Activated effector memory CD4-positive, alpha-beta T cell treated with Interleukin-2 at 50 U/mL for 16 hours (primary cell): ENCODE measurements at regions not wholly inside any gene's neighbourhood (a gene's known extent, or its start where the extent isn't known, plus 50 kb on each side); places are given as distances from the start of the nearest gene placed in this dataset.

ENCODE experiments used
- DNase-seq: peaks from one replicate; pipeline ENCODE4 v3.0.0-alpha.2; 2020

DNA sequence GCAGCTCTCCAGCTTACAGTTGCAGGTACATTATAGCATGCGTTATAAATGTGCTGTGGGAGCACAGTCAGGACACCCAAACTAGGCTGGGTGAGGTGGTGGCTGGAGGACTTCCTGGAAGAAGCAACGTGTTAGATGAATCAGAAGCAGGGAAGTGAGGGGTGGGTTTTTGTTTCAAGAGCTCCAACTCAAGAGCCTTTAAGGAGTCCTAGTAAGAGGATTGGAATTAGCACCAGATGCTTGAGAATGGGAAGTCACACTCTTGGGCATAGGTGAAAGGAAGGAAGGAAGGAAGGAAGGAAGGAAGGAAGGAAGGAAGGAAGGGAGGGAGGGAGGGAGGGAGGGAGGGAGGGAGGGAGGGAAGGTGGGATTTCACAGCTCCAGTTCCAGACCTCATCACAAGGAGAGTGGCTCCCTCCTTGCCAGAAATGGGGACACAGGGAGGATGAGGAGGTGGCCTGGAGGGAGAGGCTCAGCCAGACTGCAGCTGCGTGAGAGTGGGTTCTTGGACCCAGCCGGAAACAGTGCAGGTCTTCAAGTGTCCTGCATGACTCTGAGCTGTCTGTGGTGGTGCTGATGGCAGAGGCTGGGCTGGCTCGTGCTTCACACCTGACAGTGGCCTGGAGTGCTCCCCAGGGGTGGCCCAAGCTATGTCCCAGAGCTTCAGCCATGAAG, 115.7 kb upstream of the GSC start:
- DNase-seq: no peak

DNA sequence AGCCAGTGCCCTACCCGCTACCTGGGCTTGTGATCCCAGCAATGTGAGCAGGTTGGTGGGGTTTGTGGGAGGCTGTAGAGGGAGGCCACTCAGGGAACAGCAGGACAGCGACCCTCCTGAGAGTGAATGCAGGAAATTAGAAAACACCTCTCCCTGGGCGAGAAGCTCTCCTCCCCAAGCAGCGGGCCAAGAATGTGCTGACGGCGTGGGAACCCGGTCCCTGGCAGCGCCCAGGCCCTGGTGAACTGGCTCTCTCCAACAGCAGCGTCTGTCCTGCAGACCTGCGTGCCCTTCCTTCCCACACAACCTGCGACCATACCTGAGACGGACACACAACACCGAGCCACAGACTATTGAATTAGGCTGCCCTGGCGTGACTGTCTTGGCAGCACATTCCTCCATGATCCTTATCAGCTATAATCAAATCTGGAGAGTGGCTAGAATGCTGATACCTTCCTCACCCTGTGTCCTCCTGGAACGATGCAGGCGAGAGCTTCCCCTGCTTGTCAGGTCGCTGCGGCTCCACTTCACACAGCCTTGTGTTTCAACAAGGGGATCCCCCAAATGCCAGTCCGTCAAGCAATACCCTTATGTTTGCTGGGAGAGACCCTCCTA, 114.8 kb upstream of the GSC start:
- DNase-seq: no peak

GRCh38 chr14:94882401-94882800, 112.5 kb upstream of the GSC start:
- DNase-seq: no peak

DNA sequence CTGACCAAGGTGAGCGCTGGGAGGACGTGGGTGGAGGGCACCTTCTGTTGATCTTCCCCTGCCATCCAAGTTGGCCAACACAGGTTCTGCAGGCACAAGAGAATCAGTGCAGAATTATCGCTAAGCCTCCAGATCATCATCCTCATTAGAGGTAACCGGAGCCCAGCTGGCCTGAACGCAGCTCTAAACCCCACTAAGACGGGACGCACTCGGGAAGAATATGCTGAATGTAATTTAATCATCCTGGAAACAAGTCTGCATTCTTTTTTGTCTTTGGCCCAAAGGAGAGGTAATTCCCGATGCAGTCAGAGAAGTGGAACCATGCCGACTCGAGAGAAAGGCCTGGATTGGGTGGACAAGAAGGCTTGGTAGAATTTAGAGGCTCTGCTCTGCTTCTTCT, 111.0 kb upstream of the GSC start:
- DNase-seq: no peak

GRCh38 chr14:94880106-94880505, 110.2 kb upstream of the GSC start:
- no peak for DNase-seq

DNA sequence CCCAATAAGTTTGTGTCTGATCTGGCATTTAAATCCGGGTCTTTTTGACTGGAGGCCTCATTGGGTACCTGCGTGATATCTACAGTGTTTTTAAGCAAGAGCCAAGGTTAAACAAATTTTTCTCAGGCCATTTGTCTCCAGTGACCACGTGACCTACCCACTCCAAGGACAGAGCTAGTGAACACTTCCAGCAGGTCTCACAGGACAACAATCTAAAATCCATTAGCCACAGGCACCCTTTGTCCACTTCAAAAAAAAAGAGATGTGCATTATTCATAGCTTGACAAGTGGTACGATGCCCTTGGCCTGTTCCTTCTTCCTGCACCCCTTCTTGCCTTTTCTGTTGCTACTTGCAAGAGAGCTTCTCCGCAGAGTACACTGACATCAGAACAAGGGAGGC, 109.6 kb upstream of the GSC start:
- no peak for DNase-seq

GRCh38 chr14:94876306-94876705, 106.4 kb upstream of the GSC start:
- DNase-seq: no peak

- DNase-seq: no peak
These were observed 105.3 kb upstream of the GSC start for GRCh38 chr14:94875256-94875655.

DNA sequence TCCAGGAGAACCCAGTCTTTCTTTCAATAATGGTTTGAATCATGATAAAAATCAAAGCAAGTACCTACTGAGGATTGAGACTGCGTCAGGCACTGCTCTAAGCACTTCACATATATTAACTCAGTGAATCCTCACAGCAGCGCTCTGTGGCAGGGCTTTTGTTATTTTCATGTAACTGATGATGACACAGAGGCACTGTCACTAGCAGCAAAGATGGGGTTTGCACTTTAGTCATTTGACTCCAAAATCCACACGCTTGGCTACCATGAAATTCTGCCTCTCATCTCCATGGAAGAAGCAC, 98.8 kb upstream of the GSC start:
- DNase-seq: no peak

DNA sequence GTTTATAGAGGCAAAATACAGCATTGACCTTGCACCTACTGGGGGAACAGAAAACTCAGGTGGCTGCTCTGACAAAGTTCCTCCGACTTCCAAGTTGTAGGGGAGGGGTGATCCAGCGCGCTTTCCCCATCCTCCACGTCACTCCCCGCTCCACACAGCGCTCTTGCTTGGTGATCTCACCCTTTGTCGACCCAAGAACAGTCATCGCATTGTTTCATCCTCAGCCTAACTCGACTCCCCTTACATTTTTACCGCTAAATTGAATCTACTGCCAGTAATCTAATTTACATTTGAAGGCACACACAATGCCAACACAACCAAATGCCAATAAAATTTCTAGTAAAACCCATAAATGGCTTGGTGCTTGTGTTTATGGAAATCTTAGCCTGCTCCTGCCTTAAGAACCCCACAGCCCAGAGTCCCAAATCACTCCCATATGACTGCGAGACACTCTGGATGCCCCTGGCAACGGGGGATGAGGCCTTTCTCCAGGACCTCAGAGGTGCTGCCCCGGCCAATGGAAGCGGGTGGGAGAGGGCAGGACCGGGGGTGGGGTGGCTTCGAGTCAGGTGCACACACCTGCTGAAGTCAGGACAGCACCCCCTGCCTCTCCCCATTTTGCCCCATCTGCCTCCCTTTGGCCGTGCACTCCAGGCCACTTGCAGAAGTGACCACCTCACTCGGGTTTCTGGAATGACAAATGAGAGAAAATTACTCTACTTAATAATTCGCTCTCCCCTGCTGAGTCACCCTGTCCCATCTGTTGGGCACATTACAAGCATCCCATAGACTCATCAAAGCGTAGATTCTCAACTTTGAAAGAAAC, 98.2 kb upstream of the GSC start:
- DNase-seq: no peak

DNA sequence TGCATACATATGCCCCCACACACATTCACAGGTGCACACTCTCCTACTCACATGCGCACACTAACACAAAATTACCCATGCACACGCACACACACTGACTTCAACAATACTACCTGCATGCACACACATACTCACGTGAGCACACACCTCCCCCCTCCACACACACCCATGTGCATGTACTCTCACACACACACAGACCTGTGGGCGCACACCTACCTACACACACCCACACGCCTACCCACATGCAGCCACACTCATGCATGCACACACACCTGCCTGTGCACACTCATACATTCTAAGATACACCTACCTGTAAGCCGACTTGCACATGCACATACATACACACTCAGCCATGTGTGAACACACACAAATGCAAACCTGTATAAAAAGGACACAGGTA, 97.3 kb upstream of the GSC start:
- DNase-seq: no peak

- no peak for DNase-seq
These were observed 94.7 kb upstream of the GSC start for GRCh38 chr14:94864387-94865195.

DNA sequence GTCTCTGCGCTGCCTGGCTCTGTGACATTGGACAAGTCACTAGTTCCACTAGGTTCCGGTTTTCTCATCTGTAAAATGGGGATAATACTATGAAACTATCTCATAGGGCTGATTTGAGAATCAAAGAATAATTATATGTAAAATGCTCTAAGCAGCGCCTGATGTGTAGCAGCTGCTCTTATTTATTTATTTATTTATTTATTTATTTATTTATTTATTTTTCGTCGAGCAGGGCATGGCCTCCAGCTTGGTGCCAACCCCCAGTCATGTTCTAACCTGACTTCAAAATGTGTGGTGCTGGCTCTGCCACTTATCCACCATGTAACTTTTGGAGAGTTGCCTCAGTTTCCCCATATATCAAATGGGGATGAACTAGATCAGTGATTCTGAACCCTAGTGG, 93.5 kb upstream of the GSC start:
- no peak for DNase-seq

GRCh38 chr14:94857950-94858349, 88.0 kb upstream of the GSC start:
- no peak for DNase-seq

DNA sequence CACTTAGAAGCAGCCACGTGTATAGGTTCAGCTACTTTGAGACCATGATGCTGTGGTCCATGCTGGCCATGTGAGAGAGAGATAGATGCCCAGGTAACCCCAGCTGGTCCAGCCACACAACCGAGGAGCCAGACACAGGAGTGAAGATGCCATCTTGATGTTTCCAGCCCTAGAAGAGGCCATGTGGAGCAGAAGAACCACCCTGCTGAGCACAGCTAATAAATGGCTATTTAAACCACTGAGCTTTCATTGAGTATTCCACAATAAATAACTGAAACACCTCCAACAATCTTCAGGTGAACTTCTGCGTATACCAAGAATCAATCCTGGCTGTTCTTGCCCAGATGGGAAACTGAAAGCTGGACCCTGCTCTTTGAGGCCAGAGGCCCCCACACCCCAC, 84.0 kb upstream of the GSC start:
- no peak for DNase-seq

GRCh38 chr14:94850309-94851211, 80.6 kb upstream of the GSC start:
- DNase-seq: no peak

- no peak for DNase-seq
These were observed 74.8 kb upstream of the GSC start for GRCh38 chr14:94844593-94845152.

DNA sequence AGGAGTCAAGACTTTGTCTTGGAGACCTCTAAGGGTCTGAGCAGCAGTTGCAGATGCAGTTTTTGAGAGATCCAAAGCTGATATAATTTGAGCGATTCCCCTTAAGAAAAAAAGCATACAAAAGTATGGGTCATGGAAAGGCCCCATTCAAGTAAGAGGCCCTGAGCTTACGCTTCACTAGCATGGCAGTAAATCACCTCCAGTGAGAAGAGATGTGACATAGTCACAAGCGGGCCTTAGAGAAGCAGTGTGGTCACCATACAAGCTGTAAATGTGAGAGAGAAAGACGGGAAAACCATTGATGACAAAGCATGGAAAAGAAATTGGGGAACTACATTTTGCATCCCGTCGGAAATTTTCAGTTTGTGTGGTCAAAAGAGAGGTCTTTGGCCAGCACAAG, 70.6 kb upstream of the GSC start:
- DNase-seq: no peak

DNA sequence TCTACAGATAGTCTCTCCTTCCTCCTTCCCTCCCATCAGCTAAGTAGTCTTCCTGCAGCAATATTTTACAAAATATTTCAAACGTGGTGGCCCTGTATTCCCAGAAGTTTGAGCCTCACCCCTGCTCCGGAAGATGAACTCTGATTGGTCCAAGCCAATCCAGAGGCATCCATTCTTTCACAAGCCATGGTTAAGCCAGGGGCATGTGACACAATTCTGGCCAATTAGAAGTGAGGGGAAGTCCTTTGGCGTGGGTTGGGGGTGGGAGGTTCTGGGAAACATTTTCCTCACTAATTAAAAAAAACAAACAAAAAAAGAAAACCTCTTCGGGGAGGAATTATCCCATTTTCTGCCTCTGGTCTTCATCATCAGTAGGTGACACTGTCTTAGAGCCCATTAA, 69.4 kb upstream of the GSC start:
- DNase-seq: no peak

DNA sequence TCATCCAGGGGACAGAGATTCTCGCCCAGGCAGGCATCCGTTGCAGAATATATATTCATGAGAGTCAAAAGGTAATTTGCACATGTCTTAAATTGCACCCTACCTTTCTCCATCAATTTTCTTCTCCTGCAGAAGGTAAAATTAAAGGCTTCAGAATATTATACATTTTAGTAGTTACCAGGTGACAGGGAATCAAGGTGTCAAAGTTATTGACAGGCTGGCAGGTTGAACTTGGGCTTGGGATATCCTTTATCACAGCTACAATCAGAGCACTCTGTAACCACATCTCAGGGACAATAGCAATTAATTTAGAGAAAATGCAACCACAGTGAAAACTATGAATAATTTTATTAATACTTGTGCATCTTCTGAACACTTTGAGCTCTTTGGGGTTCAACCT, 66.9 kb upstream of the GSC start:
- no peak for DNase-seq

DNA sequence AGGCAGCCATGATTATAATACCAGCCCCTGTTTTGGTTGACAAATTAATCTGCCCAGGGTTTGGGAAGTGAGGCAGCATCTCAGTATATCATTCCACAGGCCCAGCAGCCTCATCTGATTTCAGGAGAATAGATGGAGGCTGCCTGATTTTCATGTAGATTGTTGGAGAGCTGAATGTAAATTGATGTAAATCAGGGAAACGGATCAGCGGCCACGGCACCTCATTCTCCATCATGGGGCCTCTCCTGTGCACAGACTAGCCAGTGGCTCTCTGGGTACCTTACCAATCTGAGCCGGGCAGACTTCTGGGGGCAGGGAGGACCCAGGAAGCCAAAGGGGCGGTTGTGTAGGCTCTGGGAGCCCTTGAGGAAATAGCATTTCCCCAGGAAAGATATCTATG, 63.7 kb upstream of the GSC start:
- DNase-seq: no peak

GRCh38 chr14:94831085-94831484, 61.2 kb upstream of the GSC start:
- no peak for DNase-seq
